ENCODE measurements at regions not wholly inside any gene's neighbourhood (a gene's known extent, or its start where the extent isn't known, plus 50 kb on each side); places are given as distances from the start of the nearest gene placed in this dataset.

GRCh38 chrX:114450911-114451310 is 133.0 kb upstream of the HTR2C start:
- H3F3A ChIP-seq (replicated peaks; ENCODE audit: insufficient read depth) = no peaks in the 10 kb centered on the region
- H4K20me1 ChIP-seq (ENCODE audit: insufficient read depth) = no peaks in the 10 kb centered on the region
- no peaks in the 10 kb centered on the region for H3K79me2 ChIP-seq (ENCODE audit: insufficient read depth)
- CTCF ChIA-PET = no interaction called here
- no peaks in the 10 kb centered on the region for H3K4me1 ChIP-seq (ENCODE audit: control insufficient read depth in 1 of 2, insufficient read depth in 2 of 2, low read depth in 1 of 2, low read length in 1 of 2)
- DNase-seq = no peak
- H3K9me2 ChIP-seq = no peaks in the 10 kb centered on the region
- no peak overlapping the region for H3K27ac ChIP-seq (ENCODE audit: low read depth in 2 of 2, low read length in 1 of 2)
- no peak overlapping the region for H3K4me3 ChIP-seq (ENCODE audit: low read depth in 2 of 2, low read length in 1 of 2)
- H3K36me3 ChIP-seq (replicated peaks in 1 of 2; ENCODE audit: control insufficient read depth in 1 of 2, insufficient read depth in 2 of 2, low read length in 1 of 2) = no peaks in the 10 kb centered on the region
- POLR2A ChIA-PET = no interaction called here
- TF ChIP-seq ELF1 (IDR thresholded peaks at IDR 0.05) = no peak
- TF ChIP-seq USF2 (IDR thresholded peaks at IDR 0.05; ENCODE audit: borderline replicate concordance, low read depth, low read length) = no peak
- TF ChIP-seq TEAD4 (IDR thresholded peaks at IDR 0.05; ENCODE audit: borderline replicate concordance, insufficient read depth) = no peak
- TF ChIP-seq EP300 (IDR thresholded peaks at IDR 0.05; ENCODE audit: borderline replicate concordance in 1 of 2, low read depth in 1 of 2, low read length in 1 of 2) = no peak
- no peak for TF ChIP-seq NFIC (IDR thresholded peaks at IDR 0.05; ENCODE audit: borderline replicate concordance)
- TF ChIP-seq SMC3 (IDR thresholded peaks at IDR 0.05; ENCODE audit: low read depth, low read length) = no peak
- no peak for TF ChIP-seq RFX5 (IDR thresholded peaks at IDR 0.05; ENCODE audit: low read length)
- no peak for TF ChIP-seq REST (IDR thresholded peaks at IDR 0.05; ENCODE audit: low read depth, low read length)
- TF ChIP-seq PBX3 (IDR thresholded peaks at IDR 0.05) = no peak
- TF ChIP-seq POLR2AphosphoS5 (IDR thresholded peaks at IDR 0.05; ENCODE audit: low read depth, low read length) = no peak
- TF ChIP-seq IRF3 (IDR thresholded peaks at IDR 0.05; ENCODE audit: low read depth, low read length) = no peak
- H3K9ac ChIP-seq = no peak overlapping the region
- no peak overlapping the region for H3K4me2 ChIP-seq
- no peak overlapping the region for H2AFZ ChIP-seq (ENCODE audit: low read depth)
- no peaks in the 10 kb centered on the region for H3K27me3 ChIP-seq (ENCODE audit: insufficient read depth)
- H3K9me3 ChIP-seq = no peaks in the 10 kb centered on the region
- 22% methylated on average over 2 of the region's 2 CpGs for WGBS (ENCODE audit: low lambda C conversion rate)

GRCh38 chrX:114451397-114451796 is 132.5 kb upstream of the HTR2C start:
- Histone ChIP-seq H3K4me1 (ENCODE audit: control insufficient read depth in 1 of 2, insufficient read depth in 2 of 2, low read depth in 1 of 2, low read length in 1 of 2) (no peaks in the 10 kb centered on the region), H3K27ac (ENCODE audit: low read depth in 2 of 2, low read length in 1 of 2) (no peak overlapping the region), H3K9ac (no peak overlapping the region), H3F3A (replicated peaks; ENCODE audit: insufficient read depth) (no peaks in the 10 kb centered on the region), H2AFZ (ENCODE audit: low read depth) (no peak overlapping the region), H3K4me3 (ENCODE audit: low read depth in 2 of 2, low read length in 1 of 2) (no peak overlapping the region), H3K36me3 (replicated peaks in 1 of 2; ENCODE audit: control insufficient read depth in 1 of 2, insufficient read depth in 2 of 2, low read length in 1 of 2) (no peaks in the 10 kb centered on the region), H3K4me2 (no peak overlapping the region), H3K79me2 (ENCODE audit: insufficient read depth) (no peaks in the 10 kb centered on the region), H3K9me3 (no peaks in the 10 kb centered on the region), H3K9me2 (no peaks in the 10 kb centered on the region), H4K20me1 (ENCODE audit: insufficient read depth) (no peaks in the 10 kb centered on the region), H3K27me3 (ENCODE audit: insufficient read depth) (no peaks in the 10 kb centered on the region)
- ChIA-PET CTCF (no interaction called here), POLR2A (no interaction called here)
- 34% methylated on average over 1 of the region's 1 CpG for WGBS (ENCODE audit: low lambda C conversion rate)
- no peak for DNase-seq
- TF ChIP-seq POLR2AphosphoS5 (IDR thresholded peaks at IDR 0.05; ENCODE audit: low read depth, low read length) = no peak
- TF ChIP-seq IRF3 (IDR thresholded peaks at IDR 0.05; ENCODE audit: low read depth, low read length) = no peak
- TF ChIP-seq FOXJ3 (CRISPR knock-in tag; IDR thresholded peaks at IDR 0.05) = no peak
- no peak for TF ChIP-seq ELF1 (IDR thresholded peaks at IDR 0.05)
- no peak for TF ChIP-seq PBX3 (IDR thresholded peaks at IDR 0.05)
- no peak for TF ChIP-seq SIN3A (IDR thresholded peaks at IDR 0.05; ENCODE audit: borderline replicate concordance, low read depth, low read length)
- no peak for TF ChIP-seq ZBTB33 (IDR thresholded peaks at IDR 0.05; ENCODE audit: borderline replicate concordance, low read depth)
- TF ChIP-seq MAX (IDR thresholded peaks at IDR 0.05; ENCODE audit: low read depth) = no peak
